IMR-90 (cell line): ENCODE measurements at regions not wholly inside any gene's neighbourhood (a gene's known extent, or its start where the extent isn't known, plus 50 kb on each side); places are given as distances from the start of the nearest gene placed in this dataset.

Experiments used
- ATAC-seq: fragments of 200-7000 bp; cut with Tn5 transposase; 2 replicates; pipeline ENCODE4 v1.9.1; 2020; ENCODE audit warnings: low read depth, mild to moderate bottlenecking, moderate library complexity
- BruUV-seq: library from RNA; stranded (reverse); fragments of 400-500 nt; replicated peaks from 2 replicates; lab custom pipeline; 2021; lab: Mats Ljungman, UMichigan
- CTCF ChIA-PET: fragments of 300-600 bp; formaldehyde crosslinking; extraction: SDS; loops from one replicate; lab custom pipeline; 2021; ENCODE audit warnings: antibody characterized with exemption; lab: Yijun Ruan, JAX
- POLR2A ChIA-PET: fragments of 300-600 bp; sonication (Branson Sonifier 250); formaldehyde crosslinking; loops from one replicate; lab custom pipeline; 2022; ENCODE audit warnings: antibody characterized with exemption; ENCODE audit not compliant: unreplicated experiment; lab: Charles Lee
- DNase-seq: peaks from one replicate; pipeline ENCODE4 v3.0.0; 2013
- H2AFZ ChIP-seq: replicated peaks from 2 replicates; pipeline ENCODE3; 2013; ENCODE audit warnings: low read length, mild to moderate bottlenecking; ENCODE audit not compliant: poor library complexity
- H2AK5ac ChIP-seq: 2 replicates; pipeline ENCODE4 v1.6.1; 2013; ENCODE audit warnings: low read depth, low read length, inconsistent platforms
- H2AK9ac ChIP-seq: replicated peaks from 2 replicates; pipeline ENCODE3; 2013; ENCODE audit warnings: mild to moderate bottlenecking, low read depth, low read length, moderate library complexity; ENCODE audit not compliant: poor library complexity
- H2BK120ac ChIP-seq: 2 replicates; pipeline ENCODE4 v1.6.1; 2013; ENCODE audit warnings: low read depth, low read length, inconsistent platforms
- H2BK15ac ChIP-seq: 3 replicates; pipeline ENCODE4 v1.6.1; 2013; ENCODE audit warnings: low read depth, low read length, inconsistent platforms
- H2BK20ac ChIP-seq: 2 replicates; pipeline ENCODE4 v1.6.1; 2013; ENCODE audit warnings: low read depth, mild to moderate bottlenecking, inconsistent platforms, low read length, moderate library complexity
- H2BK5ac ChIP-seq: 2 replicates; pipeline ENCODE4 v1.6.1; 2013; ENCODE audit warnings: mild to moderate bottlenecking, low read depth, low read length, inconsistent platforms; ENCODE audit not compliant: poor library complexity, severe bottlenecking
- H3K14ac ChIP-seq: replicated peaks from 2 replicates; pipeline ENCODE4 v1.6.1; 2013; ENCODE audit warnings: low read depth, low read length, inconsistent platforms
- H3K18ac ChIP-seq: 2 replicates; pipeline ENCODE4 v1.6.1; 2013; ENCODE audit warnings: low read depth, low read length, control low read depth
- H3K23ac ChIP-seq: 2 replicates; pipeline ENCODE4 v1.6.1; 2013; ENCODE audit warnings: low read depth, low read length, inconsistent platforms
- H3K27ac ChIP-seq: 2 replicates; pipeline ENCODE4 v1.5.1; 2013; ENCODE audit warnings: mild to moderate bottlenecking, control low read depth, low read length; ENCODE audit not compliant: insufficient read depth
- H3K27me3 ChIP-seq: 2 replicates; pipeline ENCODE4 v1.6.1; 2013; ENCODE audit warnings: low read length; ENCODE audit not compliant: control insufficient read depth, insufficient read depth
- H3K36me3 ChIP-seq: 2 replicates; pipeline ENCODE4 v1.6.1; 2013; ENCODE audit warnings: low read length, mixed read lengths; ENCODE audit not compliant: control insufficient read depth, insufficient read depth
- H3K4ac ChIP-seq: 2 replicates; pipeline ENCODE4 v1.6.1; 2013; ENCODE audit warnings: low read depth, low read length, inconsistent platforms
- H3K4me1 ChIP-seq: 2 replicates; pipeline ENCODE4 v1.6.1; 2013; ENCODE audit warnings: low read length, mixed read lengths; ENCODE audit not compliant: control insufficient read depth, insufficient read depth
- H3K4me2 ChIP-seq: 2 replicates; pipeline ENCODE4 v1.6.1; 2013; ENCODE audit warnings: low read depth, mild to moderate bottlenecking, control low read depth, low read length, moderate library complexity
- H3K4me3 ChIP-seq: 2 replicates; pipeline ENCODE4 v1.5.1; 2013; ENCODE audit warnings: low read depth, mild to moderate bottlenecking, control low read depth, low read length, moderate library complexity; ENCODE audit not compliant: insufficient read depth
- H3K56ac ChIP-seq: 2 replicates; pipeline ENCODE4 v1.6.1; 2013; ENCODE audit warnings: low read length, inconsistent platforms; ENCODE audit not compliant: insufficient read depth; ENCODE audit errors: extremely low read depth
- H3K79me1 ChIP-seq, 2 experiments: 2 replicates each; pipeline ENCODE4 v1.6.1; 2013; ENCODE audit warnings: low read length in 2 of 2, inconsistent platforms in 1 of 2, low read depth in 1 of 2
- H3K9ac ChIP-seq: 2 replicates; pipeline ENCODE4 v1.6.1; 2013; ENCODE audit warnings: low read depth, low read length, control low read depth
- H3K9me1 ChIP-seq: 2 replicates; pipeline ENCODE4 v1.6.1; 2013; ENCODE audit warnings: low read length, inconsistent platforms; ENCODE audit not compliant: insufficient read depth
- H3K9me3 ChIP-seq: 2 replicates; pipeline ENCODE4 v1.6.1; 2013; ENCODE audit warnings: low read length; ENCODE audit not compliant: control insufficient read depth, insufficient read depth
- H4K20me1 ChIP-seq: 2 replicates; pipeline ENCODE4 v1.6.1; 2013; ENCODE audit warnings: low read length, inconsistent platforms; ENCODE audit not compliant: insufficient read depth
- H4K5ac ChIP-seq: 2 replicates; pipeline ENCODE4 v1.6.1; 2013; ENCODE audit warnings: mild to moderate bottlenecking, low read depth, low read length, control low read depth
- H4K8ac ChIP-seq, 2 experiments: 2 replicates each; pipeline ENCODE4 v1.6.1; 2013; ENCODE audit warnings: low read depth in 2 of 2, low read length in 2 of 2, control low read depth in 1 of 2, inconsistent platforms in 1 of 2
- H4K91ac ChIP-seq: 2 replicates; pipeline ENCODE4 v1.6.1; 2013; ENCODE audit warnings: low read depth, low read length, inconsistent platforms; ENCODE audit not compliant: insufficient read depth
- MAZ ChIP-seq: IDR thresholded peaks from 2 replicates; pipeline ENCODE4 v1.6.1; 2012; ENCODE audit warnings: low read depth, mild to moderate bottlenecking, low read length, improper control_type of control experiment, moderate library complexity, borderline replicate concordance
- POLR2A ChIP-seq: IDR thresholded peaks from 2 replicates; pipeline ENCODE4 v1.6.1; 2012; ENCODE audit warnings: mild to moderate bottlenecking, low read depth, low read length
- WGBS, 2 experiments: methylation state at CpG; one replicate each; pipeline versions ENCODE4 v1.1.5 to v1.1.7; 2013; ENCODE audit warnings: missing lambda C conversion rate in 2 of 2; ENCODE audit not compliant: insufficient read length in 1 of 2; ENCODE audit errors: extremely low coverage in 2 of 2; 5-methylcytosine and 5-hydroxymethylcytosine counted together
- dilution Hi-C: fragments of 300-500 bp; cut with HindIII; formaldehyde crosslinking; loops from one replicate; pipeline ENCODE4 v1.14.3; 2018; ENCODE audit warnings: low sequenced_read_pairs; ENCODE audit not compliant: unreplicated experiment
- in situ Hi-C: fragments of 300-500 bp; cut with MboI; formaldehyde crosslinking; loops from 3 replicates; pipeline ENCODE4 v1.14.3; 2019; ENCODE audit warnings: low sequenced_read_pairs, inconsistent platforms, mixed read lengths
- intact Hi-C: fragments of 100-400 bp; cut with micrococcal nuclease; formaldehyde crosslinking; loops from 2 replicates; pipeline ENCODE4 v1.10.0; 2022
- TF ChIP-seq, protein P1 (sequence below): fragments of 150-350 bp; IDR thresholded peaks from 2 replicates; pipeline ENCODE4 v1.6.1; 2017; ENCODE audit warnings: mild to moderate bottlenecking, antibody characterized with exemption, low read length, low read depth

DNA sequence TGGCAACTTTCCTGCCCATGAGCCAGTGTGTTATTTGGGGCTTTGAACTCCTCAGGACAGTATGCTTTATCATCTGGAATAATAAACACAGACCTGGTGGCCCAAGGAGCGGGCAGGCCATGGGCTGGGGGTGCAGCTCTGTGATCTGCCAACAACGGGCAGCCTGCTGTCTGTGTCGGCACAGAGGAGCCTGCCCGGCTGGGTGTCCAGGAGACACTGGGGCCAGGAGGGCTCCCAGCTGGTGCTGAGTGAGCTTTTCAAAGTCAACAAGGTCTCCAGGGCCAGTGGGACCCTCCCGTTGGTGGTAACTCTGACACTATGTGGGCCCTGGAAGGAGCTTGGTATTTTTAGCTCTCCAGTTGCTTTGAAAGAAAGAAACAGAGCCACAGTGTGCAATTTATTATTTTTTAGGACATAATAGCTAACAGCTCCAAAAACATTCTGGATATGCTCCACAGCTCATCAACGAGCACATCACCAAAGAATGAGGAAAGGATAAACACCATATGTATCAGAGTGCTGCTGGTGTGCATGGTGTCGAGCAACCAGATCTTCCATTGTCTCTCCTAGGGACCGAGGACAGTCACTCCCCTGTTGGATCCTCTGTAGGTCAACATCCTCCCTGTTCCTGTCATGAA lies 488.7 kb upstream of the USP24 start:
- H2BK20ac ChIP-seq = peak overlapping the region; percentile 99
- H3K9me3 ChIP-seq = no peaks in the 10 kb centered on the region
- no CpG with 5 or more reads among the region's 8 CpGs for WGBS, 2 experiments
- peak overlapping the region; percentile 18 for H2AK9ac ChIP-seq
- no peaks in the 10 kb centered on the region for H3K27me3 ChIP-seq
- peak overlapping the region; percentile 79 for H3K23ac ChIP-seq
- DNase-seq (peak; percentile 49), ATAC-seq (peak; percentile 73)
- in situ Hi-C loops (no loop called here), dilution Hi-C loops (no loop called here), intact Hi-C loops (no loop called here)
- H3K14ac ChIP-seq = peak overlapping the region; percentile 89
- peak overlapping the region; percentile 96 for H2BK120ac ChIP-seq
- TF ChIP-seq MAZ (no peak), POLR2A (no peak)
- TF ChIP-seq, protein P1, sequence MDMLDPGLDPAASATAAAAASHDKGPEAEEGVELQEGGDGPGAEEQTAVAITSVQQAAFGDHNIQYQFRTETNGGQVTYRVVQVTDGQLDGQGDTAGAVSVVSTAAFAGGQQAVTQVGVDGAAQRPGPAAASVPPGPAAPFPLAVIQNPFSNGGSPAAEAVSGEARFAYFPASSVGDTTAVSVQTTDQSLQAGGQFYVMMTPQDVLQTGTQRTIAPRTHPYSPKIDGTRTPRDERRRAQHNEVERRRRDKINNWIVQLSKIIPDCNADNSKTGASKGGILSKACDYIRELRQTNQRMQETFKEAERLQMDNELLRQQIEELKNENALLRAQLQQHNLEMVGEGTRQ = no peak
- H2BK15ac ChIP-seq = peak overlapping the region; percentile 95; the same call in 2 of the 3 replicates
- H3K9ac ChIP-seq = peak overlapping the region; percentile 74
- H2BK5ac ChIP-seq = peak overlapping the region; percentile 79
- ChIA-PET POLR2A (no interaction called here), CTCF (interaction anchor here (0.7 to 1.4 kb wide), 2 partner anchors 13 to 881 kb away, joined by 3 read pairs; no protein-coding TSS in a partner anchor)
- H3K18ac ChIP-seq = peak overlapping the region; percentile 62
- no TSS peak for BruUV-seq
- peaks cover 11% of the 10 kb centered on the region; the same call in 1 of the 2 replicates for H3K9me1 ChIP-seq
- H4K91ac ChIP-seq = peak overlapping the region; percentile 91
- peak overlapping the region; percentile 88 for H3K27ac ChIP-seq
- H3K56ac ChIP-seq = peak overlapping the region; percentile 51; the same call in 1 of the 2 replicates
- H2AK5ac ChIP-seq = peak overlapping the region; percentile 96
- no peaks in the 10 kb centered on the region for H3K79me1 ChIP-seq
- H3K4me2 ChIP-seq = 0 out of 2 replicates have a peak overlapping the region, but pooled peaks have one; percentile 6
- H3K4me1 ChIP-seq = peaks cover 21% of the 10 kb centered on the region
- H4K8ac ChIP-seq = peak overlapping the region; percentile 70 to 88; a peak in 3 of 4 replicates
- no peaks in the 10 kb centered on the region for H4K20me1 ChIP-seq
- H3K4me3 ChIP-seq = no peak overlapping the region
- H2AFZ ChIP-seq = peak overlapping the region; percentile 72
- no peaks in the 10 kb centered on the region for H3K36me3 ChIP-seq
- H3K4ac ChIP-seq = peak overlapping the region; percentile 93
- peak overlapping the region; percentile 53 for H4K5ac ChIP-seq
